Superior temporal gyrus (tissue), 1 donor: ENCODE measurements at regions not wholly inside any gene's neighbourhood (a gene's known extent, or its start where the extent isn't known, plus 50 kb on each side); places are given as distances from the start of the nearest gene placed in this dataset.

Source experiments
- DNase-seq: peaks from one replicate; pipeline ENCODE4 v3.0.0-alpha.2; 2016; ENCODE audit errors: extremely low spot score

GRCh38 chr3:120544361-120544760, 51.8 kb upstream of the NDUFB4 start:
- no peak for DNase-seq

GRCh38 chr3:120536642-120537041, 59.5 kb upstream of the NDUFB4 start:
- no peak for DNase-seq

- no peak for DNase-seq
Observed at GRCh38 chr3:120532969-120533368, 63.2 kb upstream of the NDUFB4 start.

GRCh38 chr3:120528163-120528562, 68.0 kb upstream of the NDUFB4 start:
- no peak for DNase-seq

DNA sequence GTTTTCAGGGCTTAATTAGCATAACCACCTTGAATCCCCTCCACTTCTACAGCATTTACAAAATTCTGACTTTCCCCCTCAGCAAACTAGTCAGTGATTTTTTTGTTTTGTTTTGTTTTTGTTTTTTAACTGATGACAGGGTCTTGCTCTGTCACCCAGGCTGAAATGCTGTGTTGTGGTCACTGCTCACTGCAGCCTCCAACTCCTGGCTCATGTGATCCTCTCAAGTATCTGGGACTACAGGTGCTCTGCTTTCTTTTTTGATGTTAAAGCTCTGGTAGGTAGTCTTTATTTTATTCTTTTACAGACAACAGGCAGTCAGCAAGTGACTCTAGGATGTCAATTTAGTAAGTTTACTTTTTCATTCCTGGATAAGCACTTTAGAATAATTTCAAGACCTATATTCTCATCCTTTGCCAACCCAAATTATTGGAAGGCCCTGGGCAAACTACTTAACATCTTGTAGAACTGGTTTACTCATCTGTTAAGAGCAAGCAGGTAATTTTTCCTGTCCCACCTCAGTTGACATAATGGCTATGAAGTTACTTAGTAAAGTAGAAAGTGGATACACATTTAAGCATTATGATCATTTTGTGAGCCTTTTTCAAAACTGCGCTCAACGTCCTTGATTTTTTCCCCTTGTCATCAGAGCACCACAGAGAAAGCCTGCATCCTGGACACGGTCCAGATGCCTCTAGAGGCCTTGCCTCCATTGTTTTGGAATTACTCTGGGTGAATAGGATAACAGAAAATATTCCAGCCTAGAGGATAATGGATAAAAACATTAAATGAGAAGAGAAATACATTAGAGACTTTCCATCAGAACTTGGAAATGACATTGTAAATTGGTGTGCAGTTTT, 69.9 kb upstream of the NDUFB4 start:
- no peak for DNase-seq

DNA sequence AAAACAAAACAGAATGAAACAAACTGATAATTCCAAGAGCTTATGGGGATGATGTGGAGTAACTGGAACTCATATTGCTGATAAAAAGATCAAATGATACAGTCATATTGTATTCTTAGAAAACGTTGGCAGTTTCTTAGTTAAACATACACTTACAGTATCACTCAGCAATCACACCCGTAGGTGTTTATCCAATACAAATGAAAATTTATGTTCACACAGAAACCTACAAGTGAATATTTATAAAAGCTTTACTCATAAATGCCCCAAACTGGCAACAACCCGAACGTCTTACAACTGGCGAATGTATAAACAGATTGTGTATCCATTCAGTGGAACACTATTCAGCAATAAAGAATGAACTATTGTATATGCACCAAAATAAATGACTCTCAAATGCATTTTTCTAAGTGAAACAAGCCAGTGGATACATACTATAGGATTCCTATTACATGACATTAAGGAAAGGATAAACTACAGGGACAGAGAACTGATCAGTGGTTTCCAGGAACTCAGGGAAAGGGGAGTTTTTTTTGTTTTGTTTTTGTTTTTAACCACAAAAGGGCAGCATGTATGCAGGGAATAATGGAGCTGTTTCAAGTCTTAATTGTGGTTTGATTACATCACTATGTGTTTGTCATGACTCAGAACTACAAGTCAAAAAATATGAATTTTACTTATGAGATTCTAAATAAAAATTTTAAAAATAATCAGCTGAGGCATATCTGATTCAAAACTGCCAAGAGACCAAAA, 71.8 kb upstream of the NDUFB4 start:
- no peak for DNase-seq

- no peak for DNase-seq
Observed at GRCh38 chr3:120516136-120516535, 65.3 kb upstream of the FSTL1 start.

DNA sequence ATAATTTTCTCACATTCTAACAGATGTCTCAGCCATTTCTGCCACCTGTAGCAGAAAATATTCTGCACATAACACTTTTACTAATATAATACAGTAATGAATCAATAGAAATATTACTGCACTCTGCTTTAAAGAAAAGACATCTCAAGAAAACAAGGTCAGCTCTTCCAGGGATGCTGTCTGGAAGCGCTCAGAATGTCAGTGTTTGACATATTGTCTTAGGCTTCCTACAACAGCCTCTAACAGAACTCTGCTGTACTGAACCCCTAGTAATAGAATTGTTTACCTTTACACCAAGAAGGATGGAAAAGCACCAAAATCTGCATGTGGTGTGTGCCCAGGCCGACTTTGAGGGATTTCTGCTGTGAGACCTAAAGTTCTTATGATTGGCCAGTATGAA, 61.9 kb upstream of the FSTL1 start:
- no peak for DNase-seq

DNA sequence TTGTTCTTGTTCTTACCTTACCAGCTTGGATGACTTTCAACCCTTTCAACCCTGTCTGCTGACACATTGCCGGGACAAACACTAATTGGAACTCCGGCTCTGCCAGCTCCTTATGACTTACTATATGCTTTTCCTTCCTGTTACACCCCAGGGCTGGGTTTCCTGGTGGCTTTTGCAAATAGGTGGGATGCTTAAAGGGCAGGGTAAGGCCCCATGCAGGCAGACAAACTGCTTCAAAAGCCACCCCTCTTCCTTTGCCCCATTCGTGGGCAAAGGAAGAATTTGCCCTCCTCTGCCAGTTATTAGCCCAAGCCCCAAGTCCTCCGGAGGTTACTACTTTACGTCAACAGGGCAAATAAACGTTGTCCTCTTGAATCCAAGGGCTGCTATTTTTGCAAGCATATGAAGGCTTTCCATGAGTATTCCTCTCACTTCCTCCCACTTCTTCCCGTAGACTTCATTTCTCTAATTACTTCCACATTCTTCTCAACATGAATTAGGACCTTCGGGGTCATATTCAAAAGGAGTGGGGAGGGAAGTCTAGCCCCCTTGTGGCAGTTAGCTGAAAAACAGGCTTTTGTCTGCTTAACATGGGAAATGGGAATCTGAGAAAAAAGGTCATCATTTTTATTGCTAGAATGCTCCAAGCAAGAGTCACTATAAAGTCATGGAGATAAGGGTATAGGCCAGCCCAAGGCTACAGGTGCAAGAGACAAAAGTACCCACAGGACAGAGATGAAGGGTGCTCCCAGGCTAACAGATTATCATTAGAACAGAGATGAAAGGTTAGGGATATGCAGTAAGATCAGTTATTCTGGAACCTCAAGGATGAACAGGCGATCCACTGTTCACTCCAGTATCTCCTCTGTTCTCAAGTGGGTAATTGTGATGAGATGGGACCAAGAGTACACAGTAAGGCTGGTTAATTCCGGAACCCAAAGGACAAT, 56.3 kb upstream of the FSTL1 start:
- DNase-seq, result peak; percentile 61

DNA sequence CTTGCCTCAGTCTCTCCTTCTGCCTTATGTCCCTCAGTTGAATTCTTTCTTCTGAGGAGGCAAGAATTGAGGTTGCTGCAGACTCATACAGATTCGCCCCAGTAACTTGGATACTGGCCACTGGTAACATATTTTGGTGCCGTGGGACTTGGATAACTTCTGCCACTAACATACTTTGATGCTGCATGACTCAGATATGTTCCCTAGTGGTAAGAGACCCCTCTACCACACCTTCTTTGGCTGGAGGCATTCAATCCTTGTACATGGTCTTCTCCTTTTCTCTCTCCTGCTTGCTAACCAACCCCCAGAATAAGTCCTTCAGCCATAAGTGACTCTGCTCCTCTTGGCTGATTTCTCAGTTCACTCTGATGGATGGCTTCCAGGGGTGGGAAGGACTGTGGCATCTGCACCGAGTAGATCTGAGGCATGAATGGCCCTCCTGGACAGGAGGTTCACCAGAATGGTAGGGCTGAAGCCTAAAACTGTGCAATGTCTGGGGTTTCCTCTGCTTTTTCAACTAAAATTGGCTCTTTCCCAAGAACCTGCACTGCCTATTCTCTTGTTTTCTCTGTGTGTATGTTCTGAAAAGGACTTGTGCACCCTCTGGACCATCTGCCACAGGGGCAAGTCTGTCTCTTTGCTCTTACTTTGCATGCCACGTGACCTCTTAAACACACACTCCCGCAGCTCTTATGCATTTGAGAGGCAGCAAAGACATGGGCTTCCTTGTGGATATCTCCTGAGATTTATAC, 55.5 kb upstream of the FSTL1 start:
- DNase-seq, result no peak

DNA sequence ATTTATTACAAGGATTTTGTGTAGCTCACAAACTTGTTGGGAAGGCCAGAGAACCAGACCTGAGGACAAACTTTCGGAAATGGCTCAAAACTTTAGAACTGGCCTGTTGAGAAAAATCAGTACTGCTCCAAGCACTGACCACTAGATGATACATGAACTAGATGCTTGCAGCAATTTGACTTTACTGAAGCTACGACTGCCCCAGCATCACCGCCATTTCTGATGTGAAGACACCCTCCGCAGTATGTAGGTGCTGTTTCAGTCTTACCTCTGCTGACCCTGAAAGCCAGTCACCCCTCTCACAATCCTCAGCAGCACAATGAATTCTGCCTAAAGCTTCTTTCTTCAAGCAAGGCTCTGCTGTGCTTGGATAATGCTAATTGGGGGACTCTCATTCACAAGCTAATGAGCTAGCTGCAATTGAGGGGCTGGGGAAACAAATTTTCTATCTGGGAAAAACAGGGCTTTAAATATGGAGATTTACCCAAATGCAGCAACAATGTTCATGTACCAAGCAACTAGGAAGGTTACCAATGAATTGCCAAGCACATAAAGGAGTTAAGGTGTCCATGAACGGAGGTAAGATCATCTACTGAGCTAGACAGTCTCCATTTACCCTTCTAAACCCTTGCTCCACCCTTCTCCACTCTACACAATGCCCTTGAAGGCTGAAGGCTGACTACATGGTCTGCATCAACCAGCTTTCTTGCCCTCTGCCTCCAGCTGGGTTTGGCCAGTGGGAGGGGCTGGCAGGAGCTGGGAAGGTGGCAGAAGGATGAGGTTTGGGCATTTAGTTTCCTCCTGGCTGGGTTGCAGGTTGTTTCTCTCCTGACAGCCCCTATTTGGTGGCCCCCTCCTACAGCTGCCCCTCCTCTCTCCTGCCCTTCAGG, 53.2 kb upstream of the FSTL1 start:
- no peak for DNase-seq

DNA sequence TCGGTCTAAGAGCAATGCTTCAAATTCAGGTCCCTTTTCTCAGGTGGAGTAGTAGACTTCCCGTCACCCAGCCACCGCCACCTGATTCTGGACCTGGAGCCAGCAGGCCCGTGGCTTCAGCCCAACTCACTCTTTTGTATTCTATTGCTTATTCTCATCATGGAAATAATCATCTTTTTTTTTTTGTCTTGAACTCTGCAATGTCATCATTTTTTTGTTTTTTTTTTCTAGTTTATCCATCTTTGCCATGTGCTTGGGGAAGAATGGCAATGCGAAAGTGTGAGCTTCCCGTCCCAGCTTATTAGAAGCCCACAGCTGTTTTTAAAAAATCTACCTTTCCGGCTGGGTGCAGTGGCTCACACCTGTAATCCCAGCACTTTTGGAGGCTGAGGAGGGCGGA, 51.3 kb upstream of the FSTL1 start:
- DNase-seq, result no peak
